DMS 273 (cell line): ENCODE measurements at regions not wholly inside any gene's neighbourhood (a gene's known extent, or its start where the extent isn't known, plus 50 kb on each side); places are given as distances from the start of the nearest gene placed in this dataset.

Source experiments
- DNase-seq: peaks from one replicate; lab custom pipeline; 2025; ENCODE audit not compliant: unreplicated experiment; lab: John Stamatoyannopoulos, UW

GRCh38 chr13:53143757-53144339, 115.2 kb downstream of the OLFM4 start:
- DNase-seq = no peak

- DNase-seq = no peak
Measured at GRCh38 chr13:53144826-53145225, 116.2 kb downstream of the OLFM4 start.

- DNase-seq = no peak
Measured at GRCh38 chr13:53150568-53150967, 122.0 kb downstream of the OLFM4 start.

- peak; percentile 77 for DNase-seq
Measured at GRCh38 chr13:53151336-53152056, 122.9 kb downstream of the OLFM4 start.

- no peak for DNase-seq
Measured at GRCh38 chr13:53152057-53152421, 123.4 kb downstream of the OLFM4 start.

GRCh38 chr13:53158201-53158600, 129.6 kb downstream of the OLFM4 start:
- DNase-seq = no peak

- peak; percentile 56 for DNase-seq
Measured at GRCh38 chr13:53159431-53159830, 130.8 kb downstream of the OLFM4 start.

- DNase-seq = no peak
Measured at GRCh38 chr13:53160211-53160610, 131.6 kb downstream of the OLFM4 start.

- DNase-seq = no peak
Measured at GRCh38 chr13:53161251-53161650, 132.6 kb downstream of the OLFM4 start.

GRCh38 chr13:53165261-53165660, 136.6 kb downstream of the OLFM4 start:
- DNase-seq = no peak

GRCh38 chr13:53167561-53167960, 138.9 kb downstream of the OLFM4 start:
- DNase-seq = peak; percentile 93

GRCh38 chr13:53170910-53171309, 142.3 kb downstream of the OLFM4 start:
- no peak for DNase-seq

GRCh38 chr13:53174545-53174944, 145.9 kb downstream of the OLFM4 start:
- peak; percentile 76 for DNase-seq

GRCh38 chr13:53180684-53181083, 152.1 kb downstream of the OLFM4 start:
- no peak for DNase-seq

- DNase-seq = peak; percentile 76
Measured at GRCh38 chr13:53182724-53183123, 154.1 kb downstream of the OLFM4 start.

- DNase-seq = no peak
Measured at GRCh38 chr13:53188120-53188519, 159.5 kb downstream of the OLFM4 start.

GRCh38 chr13:53189162-53189561, 160.5 kb downstream of the OLFM4 start:
- DNase-seq = peak; percentile 37

- DNase-seq = no peak
Measured at GRCh38 chr13:53191091-53191490, 162.5 kb downstream of the OLFM4 start.

GRCh38 chr13:53197424-53197823, 168.8 kb downstream of the OLFM4 start:
- no peak for DNase-seq

GRCh38 chr13:53198017-53198416, 169.4 kb downstream of the OLFM4 start:
- peak; percentile 74 for DNase-seq

- peak; percentile 68 for DNase-seq
Measured at GRCh38 chr13:53198736-53199135, 170.1 kb downstream of the OLFM4 start.

GRCh38 chr13:53200075-53200474, 171.5 kb downstream of the OLFM4 start:
- no peak for DNase-seq
